ENCODE measurements at regions not wholly inside any gene's neighbourhood (a gene's known extent, or its start where the extent isn't known, plus 50 kb on each side); places are given as distances from the start of the nearest gene placed in this dataset.
A peak's percentile ranks its signal among the peaks of the same experiment; 100 is the strongest.
"Not testable (repeated sequence)": the region's sequence is repeated elsewhere in the genome, so short reads cannot be mapped to it uniquely, and the experiment has no call there.

GRCh38 chr20:30671120-30671519 is 586.3 kb upstream of the DEFB115 start:
- DNase-seq: not testable (repeated sequence)

- DNase-seq: not testable (repeated sequence)
Measured at GRCh38 chr20:30675988-30676564, 581.4 kb upstream of the DEFB115 start.

- DNase-seq: not testable (repeated sequence)
Measured at GRCh38 chr20:30682236-30682635, 575.2 kb upstream of the DEFB115 start.

DNA sequence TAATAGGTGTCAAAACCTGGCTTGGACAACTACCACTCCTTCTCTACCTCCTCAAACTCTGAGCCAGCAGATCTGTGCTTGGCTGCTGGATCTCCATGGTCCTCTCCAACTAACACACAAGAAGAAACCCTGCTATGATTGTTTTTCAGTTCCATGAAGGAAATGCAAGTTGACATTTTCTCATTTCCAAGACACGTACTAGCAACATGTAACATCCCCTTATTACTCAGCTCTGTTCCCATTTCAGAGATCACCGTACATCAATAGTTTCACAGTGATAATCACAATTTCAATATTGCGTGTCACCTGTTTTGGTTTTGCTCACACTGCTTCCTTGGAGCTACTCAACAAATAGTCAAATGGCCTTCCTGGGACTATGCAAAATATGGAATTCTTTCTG is 544.6 kb upstream of the DEFB115 start:
- DNase-seq: not testable (repeated sequence)

- not testable (repeated sequence) for DNase-seq
Measured at GRCh38 chr20:30719415-30720199, 537.9 kb upstream of the DEFB115 start.

- DNase-seq: not testable (repeated sequence)
Measured at GRCh38 chr20:30723511-30723910, 534.0 kb upstream of the DEFB115 start.

DNA sequence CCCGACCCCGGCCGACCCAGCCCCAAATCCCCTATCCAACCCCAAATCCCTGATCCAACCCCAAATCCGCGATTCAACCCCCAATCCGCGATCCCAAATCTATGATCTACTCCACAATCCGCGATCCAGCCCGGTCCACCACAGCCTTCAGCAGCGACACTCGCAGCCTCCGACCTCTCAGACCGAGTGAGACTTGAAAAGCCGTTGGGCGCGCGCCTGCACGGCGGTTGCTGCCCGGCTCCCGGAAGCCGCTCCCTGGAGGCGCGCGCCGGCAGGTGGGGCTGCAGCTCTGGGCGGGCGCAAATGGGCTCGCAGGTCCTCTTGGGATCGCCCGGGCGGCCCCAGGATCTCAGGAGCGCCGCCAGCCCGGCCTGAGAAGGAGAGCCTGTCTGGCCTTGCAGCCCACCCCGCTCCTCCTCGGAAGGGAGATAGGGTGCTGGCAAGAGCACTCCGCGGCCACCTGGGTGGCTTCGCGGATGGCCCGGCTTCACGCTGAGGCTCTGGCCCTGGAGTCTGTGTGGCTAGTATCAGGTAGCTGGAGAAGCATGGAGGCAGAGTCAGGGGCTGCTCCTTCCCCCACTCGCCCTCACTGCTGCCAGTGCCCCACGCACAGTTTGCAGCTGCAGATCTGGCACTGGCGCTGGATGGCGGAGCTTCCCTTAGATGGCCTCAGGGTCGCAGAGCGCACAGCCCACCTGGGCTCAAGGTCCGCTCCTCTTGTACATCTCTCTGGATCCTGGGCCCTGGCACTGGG is 533.4 kb upstream of the DEFB115 start:
- peak in 1 of 2 experiments; percentile 62 for DNase-seq

GRCh38 chr20:30724688-30725074 is 532.8 kb upstream of the DEFB115 start:
- peak in 1 of 2 experiments; percentile 2 for DNase-seq

GRCh38 chr20:30725188-30725587 is 532.3 kb upstream of the DEFB115 start:
- not testable (repeated sequence) for DNase-seq

GRCh38 chr20:30728271-30728885 is 529.1 kb upstream of the DEFB115 start:
- not testable (repeated sequence) for DNase-seq

Data from NCI-H524 (cell line).